ENCODE measurements at regions not wholly inside any gene's neighbourhood (a gene's known extent, or its start where the extent isn't known, plus 50 kb on each side); places are given as distances from the start of the nearest gene placed in this dataset.

GRCh38 chr11:115722711-115723110 lies 218.5 kb upstream of the CADM1 start:
- no peak for DNase-seq

GRCh38 chr11:115721296-115721995 lies 217.2 kb upstream of the CADM1 start:
- DNase-seq: no peak

- no peak for DNase-seq
Observed at GRCh38 chr11:115720602-115721245, 216.5 kb upstream of the CADM1 start.

GRCh38 chr11:115718945-115719344 lies 214.7 kb upstream of the CADM1 start:
- DNase-seq: no peak

GRCh38 chr11:115718106-115718505 lies 213.9 kb upstream of the CADM1 start:
- no peak for DNase-seq

- no peak for DNase-seq
Observed at GRCh38 chr11:115716601-115717529, 212.7 kb upstream of the CADM1 start.

GRCh38 chr11:115716080-115716479 lies 211.9 kb upstream of the CADM1 start:
- DNase-seq: no peak

GRCh38 chr11:115715251-115715770 lies 211.1 kb upstream of the CADM1 start:
- no peak for DNase-seq

- no peak for DNase-seq
Observed at GRCh38 chr11:115712296-115712695, 208.1 kb upstream of the CADM1 start.

GRCh38 chr11:115710980-115711379 lies 206.8 kb upstream of the CADM1 start:
- no peak for DNase-seq

GRCh38 chr11:115710426-115710825 lies 206.2 kb upstream of the CADM1 start:
- DNase-seq: no peak

GRCh38 chr11:115709297-115709696 lies 205.1 kb upstream of the CADM1 start:
- DNase-seq: no peak

GRCh38 chr11:115707180-115707905 lies 203.1 kb upstream of the CADM1 start:
- no peak for DNase-seq

GRCh38 chr11:115706626-115707135 lies 202.5 kb upstream of the CADM1 start:
- no peak for DNase-seq

- no peak for DNase-seq
Observed at GRCh38 chr11:115705200-115705599, 201.0 kb upstream of the CADM1 start.

- no peak for DNase-seq
Observed at GRCh38 chr11:115700981-115701875, 197.0 kb upstream of the CADM1 start.

- no peak for DNase-seq
Observed at GRCh38 chr11:115700496-115700895, 196.3 kb upstream of the CADM1 start.

GRCh38 chr11:115699733-115700132 lies 195.5 kb upstream of the CADM1 start:
- DNase-seq: no peak

- DNase-seq: no peak
Observed at GRCh38 chr11:115699326-115699725, 195.1 kb upstream of the CADM1 start.

- no peak for DNase-seq
Observed at GRCh38 chr11:115698243-115698642, 194.0 kb upstream of the CADM1 start.

- no peak for DNase-seq
Observed at GRCh38 chr11:115696563-115696962, 192.3 kb upstream of the CADM1 start.
